HEK293 (cell line): ENCODE measurements at regions not wholly inside any gene's neighbourhood (a gene's known extent, or its start where the extent isn't known, plus 50 kb on each side); places are given as distances from the start of the nearest gene placed in this dataset.

Experiments
- CTCF ChIA-PET: fragments of 350-600 bp; formaldehyde crosslinking; extraction: SDS; loops from one replicate; lab custom pipeline; 2021; ENCODE audit warnings: antibody characterized with exemption; lab: Yijun Ruan, JAX
- POLR2A ChIA-PET: fragments of 300-600 bp; formaldehyde crosslinking; extraction: SDS; loops from one replicate; lab custom pipeline; 2020; ENCODE audit warnings: antibody characterized with exemption, inconsistent platforms; lab: Yijun Ruan, JAX
- H3K27ac ChIP-seq: fragments of 200-500 bp; sonication (Bioruptor generic); 2 replicates; pipeline ENCODE4 v1.5.1; 2014; ENCODE audit warnings: low read depth, low read length, control low read depth, inconsistent platforms; ENCODE audit errors: extremely low read depth
- H3K36me3 ChIP-seq, 2 experiments: fragments of 200-500 bp in 1 of 2; sonication (Bioruptor generic) in 1 of 2; 1 replicate in 1 of 2; 2 replicates in 1 of 2; pipeline ENCODE4 v1.5.1; 2014 to 2017; ENCODE audit warnings: inconsistent platforms in 2 of 2, low read length in 2 of 2; ENCODE audit not compliant: control insufficient read depth in 2 of 2, insufficient read depth in 1 of 2
- H3K4me1 ChIP-seq: fragments of 200-500 bp; sonication (Bioruptor generic); 2 replicates; pipeline ENCODE4 v1.5.1; 2014; ENCODE audit warnings: mild to moderate bottlenecking, low read length, inconsistent platforms; ENCODE audit not compliant: control insufficient read depth, insufficient read depth
- H3K4me3 ChIP-seq: 2 replicates; pipeline ENCODE4 v1.5.1; 2011; ENCODE audit warnings: low read depth, mild to moderate bottlenecking, control low read depth, low read length, moderate library complexity
- H3K9me3 ChIP-seq: fragments of 200-500 bp; sonication (Bioruptor generic); 2 replicates; pipeline ENCODE4 v1.5.1; 2014; ENCODE audit warnings: low read depth, low read length, inconsistent platforms; ENCODE audit not compliant: control insufficient read depth, insufficient read depth
- BCL11B ChIP-seq: fragments of 450-650 bp; formaldehyde crosslinking; IDR thresholded peaks from 2 replicates; pipeline ENCODE4 v1.5.1; 2016; ENCODE audit warnings: low read depth, missing biosample characterization, missing genetic modification characterization
- CTCF ChIP-seq: fragments of 450-650 bp; formaldehyde crosslinking; IDR thresholded peaks from 2 replicates; pipeline ENCODE4 v1.5.1; 2016; ENCODE audit warnings: missing biosample characterization, missing genetic modification characterization
- REST ChIP-seq: fragments of 450-650 bp; formaldehyde crosslinking; IDR thresholded peaks from 2 replicates; pipeline ENCODE4 v1.5.1; 2016; ENCODE audit warnings: missing biosample characterization, missing genetic modification characterization
- ZNF148 ChIP-seq: fragments of 450-650 bp; formaldehyde crosslinking; IDR thresholded peaks from 2 replicates; pipeline ENCODE4 v1.5.0; 2017; ENCODE audit warnings: missing biosample characterization, missing genetic modification characterization, borderline replicate concordance
- ZNF16 ChIP-seq: fragments of 450-650 bp; formaldehyde crosslinking; IDR thresholded peaks from 2 replicates; pipeline ENCODE4 v1.5.1; 2016; ENCODE audit warnings: low read depth, missing biosample characterization, missing genetic modification characterization
- ZNF214 ChIP-seq: fragments of 450-650 bp; formaldehyde crosslinking; IDR thresholded peaks from 2 replicates; pipeline ENCODE4 v1.5.1; 2017; ENCODE audit warnings: missing biosample characterization, mild to moderate bottlenecking, missing genetic modification characterization, borderline replicate concordance
- ZNF302 ChIP-seq: fragments of 450-650 bp; formaldehyde crosslinking; IDR thresholded peaks from 2 replicates; pipeline ENCODE4 v1.5.1; 2016; ENCODE audit warnings: missing biosample characterization, missing genetic modification characterization, low read depth
- ZNF335 ChIP-seq: fragments of 450-650 bp; formaldehyde crosslinking; conservative IDR thresholded peaks from 2 replicates; pipeline ENCODE4 v1.5.1; 2016; ENCODE audit warnings: missing biosample characterization, missing genetic modification characterization
- ZNF391 ChIP-seq: fragments of 450-650 bp; formaldehyde crosslinking; IDR thresholded peaks from 2 replicates; pipeline ENCODE4 v1.5.1; 2016; ENCODE audit warnings: low read depth, missing biosample characterization, missing genetic modification characterization, borderline replicate concordance
- ZNF394 ChIP-seq: fragments of 450-650 bp; formaldehyde crosslinking; IDR thresholded peaks from 2 replicates; pipeline ENCODE4 v1.5.1; 2016; ENCODE audit warnings: missing biosample characterization, missing genetic modification characterization, mild to moderate bottlenecking, moderate library complexity, borderline replicate concordance
- ZNF501 ChIP-seq: fragments of 450-650 bp; formaldehyde crosslinking; IDR thresholded peaks from 2 replicates; pipeline ENCODE4 v1.5.1; 2016; ENCODE audit warnings: missing biosample characterization, missing genetic modification characterization
- ZNF544 ChIP-seq: fragments of 450-650 bp; formaldehyde crosslinking; IDR thresholded peaks from 2 replicates; pipeline ENCODE4 v1.5.0; 2017; ENCODE audit warnings: missing biosample characterization, missing genetic modification characterization
- ZNF623 ChIP-seq: fragments of 450-650 bp; formaldehyde crosslinking; IDR thresholded peaks from 2 replicates; pipeline ENCODE4 v1.5.1; 2016; ENCODE audit warnings: missing biosample characterization, missing genetic modification characterization
- ZNF660 ChIP-seq: fragments of 450-650 bp; IDR thresholded peaks from 2 replicates; pipeline ENCODE4 v1.5.1; 2018; ENCODE audit warnings: missing biosample characterization, mild to moderate bottlenecking, missing genetic modification characterization
- ZNF692 ChIP-seq: fragments of 450-650 bp; formaldehyde crosslinking; IDR thresholded peaks from 2 replicates; pipeline ENCODE4 v1.5.1; 2016; ENCODE audit warnings: missing biosample characterization, missing genetic modification characterization
- ZNF707 ChIP-seq: fragments of 450-650 bp; formaldehyde crosslinking; IDR thresholded peaks from 2 replicates; pipeline ENCODE4 v1.5.1; 2016; ENCODE audit warnings: missing biosample characterization, missing genetic modification characterization
- ZSCAN16 ChIP-seq: fragments of 450-650 bp; formaldehyde crosslinking; IDR thresholded peaks from 2 replicates; pipeline ENCODE4 v1.5.1; 2016; ENCODE audit warnings: missing biosample characterization, missing genetic modification characterization

- no peak for TF ChIP-seq REST (tag by site-specific recombination)
- no peak for TF ChIP-seq BCL11B (tag by site-specific recombination)
- no peak for TF ChIP-seq ZNF544
- no peak for TF ChIP-seq ZNF214
Observed at GRCh38 chr20:53876470-53876869, 193.9 kb downstream of the BCAS1 start (continued).

GRCh38 chr20:53875452-53875851 lies 194.9 kb downstream of the BCAS1 start:
- TF ChIP-seq CTCF (tag by site-specific recombination): no peak
- no peak for TF ChIP-seq ZNF501 (tag by site-specific recombination)
- TF ChIP-seq ZNF16: no peak
- TF ChIP-seq ZNF391 (tag by site-specific recombination): no peak
- Histone ChIP-seq H3K4me1 (peaks cover 5% of the 10 kb centered on the region; the same call in 1 of the 2 replicates), H3K27ac (no peak overlapping the region), H3K9me3 (no peaks in the 10 kb centered on the region), H3K4me3 (no peak overlapping the region), H3K36me3 (no peaks in the 10 kb centered on the region)
- POLR2A ChIA-PET: no interaction called here
- CTCF ChIA-PET: interaction anchor here (0.8 kb wide), 1 partner anchor 223 kb away, joined by 3 read pairs; no protein-coding TSS in a partner anchor

GRCh38 chr20:53874706-53875105 lies 195.7 kb downstream of the BCAS1 start:
- Histone ChIP-seq H3K9me3 (no peaks in the 10 kb centered on the region), H3K4me1 (peaks cover 5% of the 10 kb centered on the region; the same call in 1 of the 2 replicates), H3K4me3 (no peak overlapping the region), H3K36me3 (no peaks in the 10 kb centered on the region), H3K27ac (no peak overlapping the region)
- no peak for TF ChIP-seq ZNF148 (tag by site-specific recombination)
- TF ChIP-seq ZNF707 (tag by site-specific recombination): no peak
- TF ChIP-seq ZNF302: no peak
- no peak for TF ChIP-seq ZNF623 (tag by site-specific recombination)
- no peak for TF ChIP-seq ZNF335
- no peak for TF ChIP-seq ZNF660
- TF ChIP-seq ZNF692: no peak
- TF ChIP-seq ZNF214: no peak
- TF ChIP-seq ZSCAN16 (tag by site-specific recombination): no peak
- TF ChIP-seq ZNF394 (tag by site-specific recombination): no peak
- POLR2A ChIA-PET: no interaction called here
- CTCF ChIA-PET: interaction anchor here (0.6 kb wide), 1 partner anchor 120 kb away, joined by 3 read pairs; no protein-coding TSS in a partner anchor
